Testis (tissue), 2 donors: ENCODE measurements at regions not wholly inside any gene's neighbourhood (a gene's known extent, or its start where the extent isn't known, plus 50 kb on each side); places are given as distances from the start of the nearest gene placed in this dataset.

ENCODE experiments used
- CTCF ChIP-seq, 3 experiments: fragments of 450-650 bp in 2 of 3; fragments of 200-600 bp in 1 of 3; sonication (generic) in 1 of 3; IDR thresholded peaks; one replicate each; pipeline ENCODE4 v1.5.1; 2016 to 2019; ENCODE audit warnings: antibody characterized with exemption in 3 of 3, mild to moderate bottlenecking in 2 of 3, moderate library complexity in 1 of 3
- POLR2A ChIP-seq: fragments of 450-650 bp; IDR thresholded peaks from one replicate; pipeline ENCODE4 v1.6.1; 2017; ENCODE audit warnings: antibody characterized with exemption, mild to moderate bottlenecking, moderate library complexity

GRCh38 chr4:11130195-11130970 is 298.3 kb downstream of the HS3ST1 start:
- TF ChIP-seq CTCF (IDR thresholded peaks at IDR 0.05) (no peak), POLR2A (no peak)
